GM12878 (cell line): ENCODE measurements at regions not wholly inside any gene's neighbourhood (a gene's known extent, or its start where the extent isn't known, plus 50 kb on each side); places are given as distances from the start of the nearest gene placed in this dataset.

Experiments
- ATAC-seq: fragments of 200-7000 bp; cut with Tn5 transposase; 3 replicates; pipeline ENCODE4 v1.9.1; 2020; ENCODE audit warnings: mild to moderate bottlenecking, moderate library complexity
- BruUV-seq: library from RNA; stranded (reverse); fragments of 400-500 nt; replicated peaks from 2 replicates; lab custom pipeline; 2021; lab: Mats Ljungman, UMichigan
- CTCF ChIA-PET: fragments of 300-600 bp; sonication (Branson Sonifier 250); formaldehyde crosslinking; extraction: SDS; loops from one replicate; lab custom pipeline; 2021; ENCODE audit warnings: inconsistent platforms; lab: Yijun Ruan, JAX
- POLR2A ChIA-PET: fragments of 350-600 bp; formaldehyde crosslinking; extraction: SDS; loops from one replicate; lab custom pipeline; 2021; ENCODE audit warnings: inconsistent platforms; lab: Charles Lee
- RAD21 ChIA-PET: fragments of 300-600 bp; sonication (Branson Sonifier 250); formaldehyde crosslinking; loops from one replicate; lab custom pipeline; 2023; ENCODE audit warnings: antibody characterized with exemption; ENCODE audit not compliant: unreplicated experiment; lab: Charles Lee
- SMC1A ChIA-PET: fragments of 300-600 bp; sonication (Branson Sonifier 250); formaldehyde crosslinking; loops from one replicate; lab custom pipeline; 2023; ENCODE audit not compliant: unreplicated experiment, uncharacterized antibody; lab: Charles Lee
- DNase-seq: peaks from one replicate; pipeline ENCODE4 v3.0.0-alpha.2; 2011; ENCODE audit warnings: low read depth, low spot score
- FAIRE-seq: peaks from 3 replicates; lab custom pipeline; 2011; peaks lifted over from hg19 to GRCh38; lab: Jason Lieb, UNC
- H2AFZ ChIP-seq: 2 replicates; pipeline ENCODE4 v1.6.0; 2011; ENCODE audit warnings: low read depth, low read length, control low read depth; ENCODE audit not compliant: control insufficient read depth
- H3K27ac ChIP-seq: 2 replicates; pipeline ENCODE4 v1.5.1; 2011; ENCODE audit warnings: control low read depth; ENCODE audit not compliant: control insufficient read depth, insufficient read depth
- H3K27me3 ChIP-seq, 2 experiments: replicated peaks in 1 of 2; 2 replicates each; pipeline versions ENCODE4 v1.6.0 to v1.6.1; 2011; ENCODE audit warnings: low read length in 1 of 2; ENCODE audit not compliant: control insufficient read depth in 2 of 2, insufficient read depth in 2 of 2
- H3K36me3 ChIP-seq, 2 experiments: 2 replicates each; pipeline ENCODE4 v1.5.1; 2011; ENCODE audit warnings: low read length in 1 of 2; ENCODE audit not compliant: control insufficient read depth in 2 of 2, insufficient read depth in 2 of 2
- H3K4me1 ChIP-seq: 2 replicates; pipeline ENCODE4 v1.6.1; 2011; ENCODE audit warnings: mild to moderate bottlenecking, low read length, moderate library complexity, mixed read lengths; ENCODE audit not compliant: control insufficient read depth, insufficient read depth
- H3K4me2 ChIP-seq: 2 replicates; pipeline ENCODE4 v1.6.0; 2011; ENCODE audit warnings: control low read depth; ENCODE audit not compliant: control insufficient read depth, insufficient read depth
- H3K4me3 ChIP-seq: fragments of 200-600 bp; sonication (generic); 2 replicates; pipeline ENCODE4 v1.5.1; 2016
- H3K79me2 ChIP-seq: 2 replicates; pipeline ENCODE4 v1.6.0; 2011; ENCODE audit warnings: low read length; ENCODE audit not compliant: control insufficient read depth, insufficient read depth
- H3K9ac ChIP-seq: 2 replicates; pipeline ENCODE4 v1.8.0; 2011; ENCODE audit warnings: low read length, control low read depth, mixed read lengths; ENCODE audit not compliant: control insufficient read depth, insufficient read depth
- H3K9me3 ChIP-seq: replicated peaks from 3 replicates; pipeline ENCODE4 v1.5.1; 2011; ENCODE audit warnings: mild to moderate bottlenecking, low read length; ENCODE audit not compliant: control insufficient read depth, insufficient read depth
- H4K20me1 ChIP-seq: 2 replicates; pipeline ENCODE4 v1.6.0; 2011; ENCODE audit not compliant: control insufficient read depth, insufficient read depth
- ASH2L ChIP-seq: fragments of 300-600, 200-600 bp; sonication (generic); IDR thresholded peaks from 2 replicates; pipeline ENCODE4 v1.6.1; 2017; ENCODE audit warnings: low read depth, mild to moderate bottlenecking, borderline replicate concordance
- ESRRA ChIP-seq: IDR thresholded peaks from 2 replicates; pipeline ENCODE4 v1.6.1; 2012; ENCODE audit warnings: mild to moderate bottlenecking, low read length, improper control_type of control experiment
- FOXM1 ChIP-seq: IDR thresholded peaks from 2 replicates; pipeline ENCODE4 v1.6.1; 2012; ENCODE audit warnings: low read depth, mild to moderate bottlenecking, inconsistent platforms, low read length, moderate library complexity
- MEF2A ChIP-seq: IDR thresholded peaks from 2 replicates; pipeline ENCODE4 v1.6.1; 2011; ENCODE audit warnings: low read depth, mild to moderate bottlenecking, low read length, moderate library complexity; ENCODE audit not compliant: insufficient read depth
- REST ChIP-seq: IDR thresholded peaks from 2 replicates; pipeline ENCODE4 v1.6.1; 2012; ENCODE audit warnings: mild to moderate bottlenecking, low read depth, low read length
- STAT3 ChIP-seq: IDR thresholded peaks from 2 replicates; pipeline ENCODE4 v1.6.1; 2011; ENCODE audit warnings: low read depth, low read length, improper control_type of control experiment
- TARDBP ChIP-seq: IDR thresholded peaks from 2 replicates; pipeline ENCODE4 v1.6.1; 2016; ENCODE audit warnings: borderline replicate concordance
- TBL1XR1 ChIP-seq: IDR thresholded peaks from 2 replicates; pipeline ENCODE4 v1.6.1; 2012; ENCODE audit warnings: low read depth, low read length, improper control_type of control experiment
- WGBS: methylation state at CpG from one replicate; pipeline ENCODE4 v1.1.6; 2016; ENCODE audit warnings: low lambda C conversion rate; ENCODE audit not compliant: insufficient replicate concordance, insufficient coverage; ENCODE audit errors: missing lambda C conversion rate; 5-methylcytosine and 5-hydroxymethylcytosine counted together
- in situ Hi-C: fragments of 300-500 bp; cut with MboI; formaldehyde crosslinking; loops from 9 replicates; pipeline ENCODE4 v1.14.3; 2018; ENCODE audit warnings: mixed read lengths
- intact Hi-C: fragments of 100-400 bp; cut with micrococcal nuclease; formaldehyde crosslinking; loops from one replicate; pipeline ENCODE4 v1.14.2; 2022; ENCODE audit not compliant: unreplicated experiment

- FAIRE-seq, result no peak
- POLR2A ChIA-PET, result no interaction called here
- Histone ChIP-seq H3K79me2 (no peaks in the 10 kb centered on the region), H3K27me3 (no peaks in the 10 kb centered on the region), H3K9me3 (no peaks in the 10 kb centered on the region), H2AFZ (no peak overlapping the region), H3K27ac (no peak overlapping the region)
- 16% methylated on average over 1 of the region's 1 CpG for WGBS
- TF ChIP-seq TARDBP (no peak), TBL1XR1 (no peak), FOXM1 (no peak), ASH2L (no peak), STAT3 (no peak), ESRRA (no peak), REST (no peak), MEF2A (no peak)
- TF ChIP-seq, all 136 proteins: peak for 0
- ATAC-seq (no peak), DNase-seq (no peak)
- intact Hi-C loops (no loop called here), in situ Hi-C loops (no loop called here)
- H3K36me3 ChIP-seq, result no peaks in the 10 kb centered on the region
- ChIA-PET CTCF (interaction anchor here (1.5 kb wide), 1 partner anchor 9 kb away, joined by 4 read pairs; no protein-coding TSS in a partner anchor), SMC1A (no interaction called here), RAD21 (no interaction called here)
- no peaks in the 10 kb centered on the region for H3K4me1 ChIP-seq
- BruUV-seq, result no TSS peak
- no peak overlapping the region for H3K4me2 ChIP-seq
- H3K4me3 ChIP-seq, result no peak overlapping the region
- H3K9ac ChIP-seq, result no peak overlapping the region
- H4K20me1 ChIP-seq, result no peaks in the 10 kb centered on the region
Measured at GRCh38 chr14:51538973-51539372, 112.7 kb upstream of the FRMD6 start.
